ENCODE measurements at regions not wholly inside any gene's neighbourhood (a gene's known extent, or its start where the extent isn't known, plus 50 kb on each side); places are given as distances from the start of the nearest gene placed in this dataset.

DNA sequence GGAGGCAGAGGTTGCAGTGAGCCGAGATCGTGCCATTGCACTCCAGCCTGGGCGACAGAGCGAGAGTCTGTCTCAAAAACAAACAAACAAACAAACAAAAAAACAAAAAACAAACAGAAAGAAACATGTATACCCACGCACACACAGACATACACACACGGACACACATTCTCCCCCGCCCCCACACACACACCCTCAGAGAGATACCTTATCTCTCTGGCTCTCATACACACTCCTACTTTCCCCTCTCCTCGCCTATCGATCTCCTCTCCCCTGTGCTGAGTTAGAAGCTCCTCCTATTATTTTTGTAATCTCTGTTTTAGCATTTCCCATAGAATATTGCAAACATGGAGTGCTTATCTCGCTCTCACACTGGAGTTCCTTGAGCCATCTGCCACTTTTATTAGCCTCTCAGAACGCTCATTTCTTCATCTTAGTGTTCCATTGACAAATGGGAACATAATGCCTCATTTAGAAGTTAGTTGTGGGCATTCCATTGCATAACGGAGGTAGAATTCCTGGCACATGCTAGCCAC lies 144.2 kb upstream of the CITED2 start:
- TF ChIP-seq, protein P1, sequence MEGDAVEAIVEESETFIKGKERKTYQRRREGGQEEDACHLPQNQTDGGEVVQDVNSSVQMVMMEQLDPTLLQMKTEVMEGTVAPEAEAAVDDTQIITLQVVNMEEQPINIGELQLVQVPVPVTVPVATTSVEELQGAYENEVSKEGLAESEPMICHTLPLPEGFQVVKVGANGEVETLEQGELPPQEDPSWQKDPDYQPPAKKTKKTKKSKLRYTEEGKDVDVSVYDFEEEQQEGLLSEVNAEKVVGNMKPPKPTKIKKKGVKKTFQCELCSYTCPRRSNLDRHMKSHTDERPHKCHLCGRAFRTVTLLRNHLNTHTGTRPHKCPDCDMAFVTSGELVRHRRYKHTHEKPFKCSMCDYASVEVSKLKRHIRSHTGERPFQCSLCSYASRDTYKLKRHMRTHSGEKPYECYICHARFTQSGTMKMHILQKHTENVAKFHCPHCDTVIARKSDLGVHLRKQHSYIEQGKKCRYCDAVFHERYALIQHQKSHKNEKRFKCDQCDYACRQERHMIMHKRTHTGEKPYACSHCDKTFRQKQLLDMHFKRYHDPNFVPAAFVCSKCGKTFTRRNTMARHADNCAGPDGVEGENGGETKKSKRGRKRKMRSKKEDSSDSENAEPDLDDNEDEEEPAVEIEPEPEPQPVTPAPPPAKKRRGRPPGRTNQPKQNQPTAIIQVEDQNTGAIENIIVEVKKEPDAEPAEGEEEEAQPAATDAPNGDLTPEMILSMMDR (conservative IDR thresholded peaks at IDR 0.05 in 1 of 2, IDR thresholded peaks at IDR 0.05 in 1 of 2; ENCODE audit: extremely low read depth in 1 of 2, insufficient read depth in 1 of 2, low read depth in 1 of 2, low read length in 2 of 2) = no peak
- no peak for TF ChIP-seq EZH2 (IDR thresholded peaks at IDR 0.05; ENCODE audit: borderline replicate concordance, low read length)

Measured in mammary epithelial cell (primary cell).